HG03432 (cell line): ENCODE measurements at regions not wholly inside any gene's neighbourhood (a gene's known extent, or its start where the extent isn't known, plus 50 kb on each side); places are given as distances from the start of the nearest gene placed in this dataset.

Source experiments
- ATAC-seq: cut with Tn5 transposase; IDR thresholded peaks from one replicate; pipeline ENCODE4 v1.9.1; 2021; ENCODE audit warnings: mild to moderate bottlenecking, moderate library complexity; ENCODE audit not compliant: unreplicated experiment

- ATAC-seq: no peak
These were observed 266.4 kb upstream of the BMP2 start for GRCh38 chr20:6501061-6501460.

GRCh38 chr20:6499566-6499965, 267.9 kb upstream of the BMP2 start:
- no peak for ATAC-seq

GRCh38 chr20:6496874-6497273, 270.6 kb upstream of the BMP2 start:
- no peak for ATAC-seq

DNA sequence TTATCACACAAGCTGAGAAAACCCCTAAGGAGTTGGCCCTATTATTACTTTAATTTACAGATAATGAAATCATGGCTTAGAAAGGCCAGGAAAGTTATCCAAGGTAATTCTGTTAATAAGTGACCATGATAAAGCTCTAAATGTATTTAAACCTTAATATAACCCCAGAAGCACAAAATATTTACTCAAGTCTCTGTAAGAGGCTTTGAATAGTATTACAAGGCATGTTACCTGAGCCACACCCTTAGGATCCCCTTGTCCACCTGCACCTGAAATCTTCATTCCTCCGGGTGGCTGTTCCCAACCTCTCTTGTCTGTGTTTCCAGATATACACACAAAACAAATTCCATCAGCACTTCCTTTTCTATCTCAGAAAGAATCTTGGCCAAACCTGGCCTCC, 271.6 kb upstream of the BMP2 start:
- ATAC-seq: no peak

GRCh38 chr20:6492271-6493055, 275.0 kb upstream of the BMP2 start:
- no peak for ATAC-seq

- no peak for ATAC-seq
These were observed 276.6 kb upstream of the BMP2 start for GRCh38 chr20:6490849-6491248.

DNA sequence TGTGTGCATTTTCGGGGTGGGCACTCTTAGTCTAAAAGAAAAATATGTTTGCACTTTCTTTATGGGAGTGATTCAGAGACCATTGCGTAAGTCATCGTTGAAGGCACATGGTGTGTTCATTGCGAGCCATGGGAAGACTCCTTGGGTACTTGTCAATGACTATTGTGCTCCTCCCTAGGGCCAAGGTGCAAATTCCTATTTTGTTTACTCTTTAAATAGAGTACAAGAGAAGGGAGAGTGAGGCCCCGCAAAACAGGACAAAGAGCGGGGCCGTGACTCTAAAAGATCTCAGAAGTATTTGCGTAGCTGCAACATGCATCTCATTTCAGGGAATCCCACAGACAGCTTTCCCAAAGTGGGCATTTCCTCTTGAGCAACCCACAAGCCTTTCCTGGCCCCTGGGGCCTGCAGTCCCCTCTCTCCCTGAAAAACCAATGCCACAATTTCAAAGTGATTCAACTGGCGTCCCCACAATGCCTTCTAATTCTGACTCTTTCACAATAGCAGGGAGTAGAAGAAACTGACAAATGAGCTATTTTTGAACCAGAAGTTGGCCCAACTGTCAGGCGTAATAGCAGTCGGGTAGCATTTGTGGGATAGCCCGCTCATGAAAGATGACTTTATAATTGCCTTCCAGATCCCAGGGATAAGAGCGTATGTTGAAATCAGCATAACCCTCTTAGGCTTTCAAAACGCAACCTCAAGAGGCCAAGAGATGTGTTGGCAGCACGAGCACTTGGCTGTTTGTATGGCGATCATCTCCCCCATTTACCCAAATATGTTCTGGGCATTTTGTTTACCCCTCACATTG, 277.9 kb upstream of the BMP2 start:
- no peak for ATAC-seq

DNA sequence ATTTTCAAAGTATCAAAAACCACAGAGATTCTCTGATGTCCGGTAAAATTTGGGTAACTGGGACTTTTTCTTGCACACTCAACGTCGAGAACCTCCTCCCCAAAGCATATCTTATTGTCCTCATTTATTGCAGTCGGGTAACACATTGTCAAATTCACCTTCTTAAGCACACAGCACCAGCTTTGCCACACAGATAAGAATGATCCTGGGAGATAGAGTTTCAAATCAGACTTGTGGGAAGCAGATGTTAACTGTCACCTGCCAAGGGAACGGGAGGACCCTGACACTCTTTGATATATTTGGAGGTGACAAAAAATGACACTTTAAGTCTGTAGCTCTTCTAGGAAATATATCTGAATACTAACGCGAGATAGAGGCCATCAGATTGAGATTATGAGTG, 282.1 kb upstream of the BMP2 start:
- ATAC-seq: no peak

DNA sequence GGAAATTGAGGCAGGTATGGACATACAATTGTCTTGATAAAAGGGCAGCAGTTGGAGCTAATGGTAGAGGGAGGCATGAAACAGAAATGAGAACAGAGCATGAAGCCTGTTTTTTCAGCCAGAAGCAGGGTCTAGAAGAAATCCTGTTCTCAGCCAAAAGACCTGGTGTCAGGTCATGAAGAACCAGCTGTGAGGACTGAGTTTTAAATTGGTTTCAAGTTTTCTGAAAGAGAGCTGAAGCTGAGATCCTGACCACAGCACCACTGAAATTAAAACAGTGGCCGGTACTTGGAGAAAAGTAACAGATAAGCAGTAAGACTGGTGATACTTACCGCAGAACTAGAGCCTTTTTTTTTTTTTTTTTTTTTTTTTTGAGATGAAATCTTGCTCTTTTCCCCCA, 283.8 kb upstream of the BMP2 start:
- ATAC-seq: no peak

GRCh38 chr20:6482486-6482885, 285.0 kb upstream of the BMP2 start:
- ATAC-seq: no peak

DNA sequence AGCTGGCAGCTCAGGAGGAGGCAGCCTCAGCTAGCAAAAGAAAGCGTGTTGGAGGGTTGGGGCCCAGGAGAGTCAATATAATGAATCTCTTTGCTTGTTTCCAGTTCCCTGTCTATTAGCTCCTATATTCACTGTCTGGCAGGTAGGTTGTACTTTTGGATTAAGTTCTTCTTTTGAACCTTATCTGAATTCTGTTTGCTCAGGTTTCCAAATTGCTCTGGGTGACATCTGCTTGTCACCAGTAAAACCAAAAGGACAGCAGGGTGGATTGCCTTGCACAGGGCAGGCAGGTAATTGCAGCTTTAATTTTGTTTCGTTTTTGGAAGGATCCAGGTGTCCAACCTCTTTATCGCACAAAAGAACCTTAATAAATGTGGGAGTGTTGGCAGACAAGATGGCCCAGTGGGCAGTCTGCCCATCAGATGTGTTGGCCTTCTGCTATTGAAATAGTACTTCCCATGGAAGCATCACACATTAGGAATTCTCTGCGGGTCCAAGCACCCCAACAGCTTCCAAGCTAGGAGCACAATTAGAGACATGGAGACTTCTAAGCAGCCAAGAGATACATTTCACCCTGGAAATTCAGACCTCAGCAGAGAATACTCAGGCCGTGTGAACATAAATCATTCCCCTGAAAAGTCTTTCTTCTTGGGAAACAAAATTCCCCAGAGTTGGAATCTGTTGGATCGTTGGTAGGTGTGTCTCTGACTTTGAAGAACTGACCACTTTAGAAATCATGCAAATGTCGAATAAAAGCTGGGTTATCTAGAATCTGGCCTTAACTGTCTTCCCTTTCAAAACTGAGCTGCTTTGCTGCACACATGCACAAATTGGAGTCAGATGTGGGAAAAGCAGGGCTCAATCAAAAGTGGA, 286.9 kb upstream of the BMP2 start:
- no peak for ATAC-seq

GRCh38 chr20:6473197-6473596, 294.3 kb upstream of the BMP2 start:
- no peak for ATAC-seq

GRCh38 chr20:6471871-6472270, 295.6 kb upstream of the BMP2 start:
- ATAC-seq: no peak

- ATAC-seq: no peak
These were observed 296.3 kb upstream of the BMP2 start for GRCh38 chr20:6471110-6471647.

GRCh38 chr20:6469695-6470094, 297.8 kb upstream of the BMP2 start:
- no peak for ATAC-seq

DNA sequence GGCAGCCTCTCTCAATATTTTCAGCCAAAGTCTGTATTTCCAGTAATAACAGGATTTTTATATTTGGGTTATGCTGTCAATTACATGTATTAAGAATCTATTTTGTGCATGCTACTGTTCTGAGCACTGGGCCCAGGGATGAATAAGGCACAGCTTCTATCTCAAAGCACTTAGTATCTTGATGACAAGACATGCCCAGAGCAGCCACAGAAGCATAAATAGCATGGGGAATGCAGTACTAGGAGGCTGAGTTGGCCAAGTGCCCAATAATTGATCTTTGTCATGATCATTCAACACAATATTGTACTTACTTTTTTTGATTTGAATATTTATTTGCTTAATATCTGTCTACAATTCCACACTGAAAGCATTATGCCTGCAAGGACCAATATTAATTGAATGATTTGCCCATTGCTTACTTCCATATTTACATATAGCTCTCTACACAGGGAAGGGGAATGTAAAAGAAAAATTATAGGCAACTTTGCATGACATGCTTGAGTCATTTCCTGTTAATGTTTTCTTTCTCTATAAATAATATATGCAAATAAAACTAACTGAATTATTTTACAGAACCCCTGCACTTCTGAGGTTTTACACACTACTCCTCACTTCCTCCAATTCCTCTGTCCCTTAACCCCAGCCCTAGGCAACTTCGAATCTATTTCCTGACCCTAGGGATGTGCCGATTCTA, 298.9 kb upstream of the BMP2 start:
- ATAC-seq: no peak

DNA sequence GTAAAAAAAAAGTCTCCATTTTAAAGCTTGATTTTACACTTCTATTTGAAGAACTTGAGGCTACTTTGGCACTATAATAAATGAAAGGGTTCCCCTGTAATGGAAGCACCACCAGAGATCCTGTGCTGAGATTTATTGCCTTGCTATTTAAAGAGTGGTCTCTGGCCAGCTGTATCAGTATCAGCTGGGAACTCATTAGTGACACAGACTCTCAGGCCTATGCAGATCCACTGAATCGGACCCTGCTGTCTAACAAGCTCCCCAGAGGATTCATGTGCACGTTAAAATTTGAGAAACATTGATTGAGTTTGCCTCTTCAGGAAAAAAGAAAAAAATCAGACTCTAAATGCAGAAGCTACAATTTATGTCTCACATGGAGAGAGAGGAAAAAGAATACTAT, 299.9 kb upstream of the BMP2 start:
- ATAC-seq: no peak

GRCh38 chr20:6466075-6466810, 301.2 kb upstream of the BMP2 start:
- ATAC-seq: no peak

GRCh38 chr20:6450841-6451240, 316.6 kb upstream of the BMP2 start:
- no peak for ATAC-seq

GRCh38 chr20:6440443-6440799, 317.6 kb upstream of the FERMT1 start:
- no peak for ATAC-seq
